Ishikawa (cell line): ENCODE measurements at regions not wholly inside any gene's neighbourhood (a gene's known extent, or its start where the extent isn't known, plus 50 kb on each side); places are given as distances from the start of the nearest gene placed in this dataset.

Experiments
- CEBPB ChIP-seq: IDR thresholded peaks from 2 replicates; pipeline ENCODE4 v1.6.1; 2012
- CREB1 ChIP-seq: IDR thresholded peaks from 2 replicates; pipeline ENCODE4 v1.6.1; 2012; ENCODE audit warnings: low read depth
- EGR1 ChIP-seq: IDR thresholded peaks from 2 replicates; pipeline ENCODE4 v1.6.1; 2012
- EP300 ChIP-seq: IDR thresholded peaks from 2 replicates; pipeline ENCODE4 v1.6.1; 2012; ENCODE audit warnings: borderline replicate concordance
- FOXM1 ChIP-seq: IDR thresholded peaks from 2 replicates; pipeline ENCODE4 v1.6.1; 2012; ENCODE audit warnings: low read depth, borderline replicate concordance
- NFIC ChIP-seq: IDR thresholded peaks from 2 replicates; pipeline ENCODE4 v1.6.1; 2012
- RAD21 ChIP-seq: IDR thresholded peaks from 2 replicates; pipeline ENCODE4 v1.6.1; 2012; ENCODE audit warnings: low read depth
- TAF1 ChIP-seq: IDR thresholded peaks from 2 replicates; pipeline ENCODE4 v1.6.1; 2012; ENCODE audit warnings: low read depth, mild to moderate bottlenecking
- TCF12 ChIP-seq: IDR thresholded peaks from 2 replicates; pipeline ENCODE4 v1.6.1; 2012; ENCODE audit warnings: low read depth
- TEAD4 ChIP-seq: IDR thresholded peaks from 2 replicates; pipeline ENCODE4 v1.6.1; 2012
- YY1 ChIP-seq: IDR thresholded peaks from 2 replicates; pipeline ENCODE4 v1.6.1; 2012; ENCODE audit warnings: low read depth
- ZBTB7A ChIP-seq: IDR thresholded peaks from 2 replicates; pipeline ENCODE4 v1.6.1; 2012; ENCODE audit warnings: low read depth
- TF ChIP-seq, protein P1 (sequence below): IDR thresholded peaks from 2 replicates; pipeline ENCODE4 v1.6.1; 2012
- TF ChIP-seq, protein P2 (sequence below): IDR thresholded peaks from 2 replicates; pipeline ENCODE4 v1.6.1; 2012
- TF ChIP-seq, protein P3 (sequence below): IDR thresholded peaks from 2 replicates; pipeline ENCODE4 v1.6.1; 2012; ENCODE audit warnings: low read depth, mild to moderate bottlenecking

DNA sequence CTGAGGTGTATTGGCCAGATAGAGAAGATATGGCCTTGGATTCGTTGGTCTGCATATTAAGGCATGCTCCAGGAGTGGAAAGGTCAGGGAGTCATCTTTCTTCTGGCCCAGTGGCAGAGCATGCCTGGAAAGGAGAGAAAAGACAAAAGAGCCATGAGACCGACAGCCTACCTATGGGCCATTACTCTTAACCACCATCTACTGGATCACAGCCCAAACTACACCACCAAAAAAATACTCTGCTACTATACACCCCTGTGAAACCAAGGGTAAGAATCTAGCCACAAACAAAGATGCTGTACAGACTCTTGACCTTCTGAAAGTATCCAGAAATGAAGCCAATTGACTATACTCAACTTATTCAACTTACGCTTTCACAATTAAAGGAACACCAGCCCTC lies 96.1 kb upstream of the PLSCR5 start:
- TF ChIP-seq EGR1 (no peak), FOXM1 (no peak), TEAD4 (no peak), EP300 (no peak), YY1 (no peak), NFIC (no peak), CEBPB (no peak), ZBTB7A (no peak), TCF12 (no peak), RAD21 (no peak), TAF1 (no peak)
- TF ChIP-seq, protein P1, sequence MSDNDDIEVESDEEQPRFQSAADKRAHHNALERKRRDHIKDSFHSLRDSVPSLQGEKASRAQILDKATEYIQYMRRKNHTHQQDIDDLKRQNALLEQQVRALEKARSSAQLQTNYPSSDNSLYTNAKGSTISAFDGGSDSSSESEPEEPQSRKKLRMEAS = no peak

DNA sequence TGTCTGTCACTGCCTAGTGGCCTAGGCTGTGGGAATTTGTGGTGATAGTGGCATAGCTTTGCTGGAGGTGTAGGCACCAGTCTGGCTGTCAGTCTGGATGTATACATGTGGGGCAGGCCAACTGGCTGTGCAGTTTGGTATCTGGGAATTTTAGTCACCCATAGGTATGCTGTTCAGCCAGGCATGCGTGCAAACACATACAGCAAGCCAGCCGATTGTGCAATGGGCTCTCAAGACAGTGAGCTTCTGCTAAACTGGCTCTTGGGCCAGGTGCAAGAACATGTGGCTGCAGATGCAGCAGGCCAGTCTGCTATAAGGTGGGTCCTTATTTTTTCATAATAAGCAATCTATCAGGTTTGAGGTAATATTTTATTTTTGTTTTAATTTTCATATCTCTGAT lies 87.1 kb upstream of the PLSCR5 start:
- no peak for TF ChIP-seq EP300
- TF ChIP-seq, protein P2, sequence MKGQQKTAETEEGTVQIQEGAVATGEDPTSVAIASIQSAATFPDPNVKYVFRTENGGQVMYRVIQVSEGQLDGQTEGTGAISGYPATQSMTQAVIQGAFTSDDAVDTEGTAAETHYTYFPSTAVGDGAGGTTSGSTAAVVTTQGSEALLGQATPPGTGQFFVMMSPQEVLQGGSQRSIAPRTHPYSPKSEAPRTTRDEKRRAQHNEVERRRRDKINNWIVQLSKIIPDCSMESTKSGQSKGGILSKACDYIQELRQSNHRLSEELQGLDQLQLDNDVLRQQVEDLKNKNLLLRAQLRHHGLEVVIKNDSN = no peak
- TF ChIP-seq RAD21 = no peak
- TF ChIP-seq CEBPB = no peak
- no peak for TF ChIP-seq TAF1
- TF ChIP-seq CREB1 = no peak
- TF ChIP-seq NFIC = no peak
- TF ChIP-seq, protein P3, sequence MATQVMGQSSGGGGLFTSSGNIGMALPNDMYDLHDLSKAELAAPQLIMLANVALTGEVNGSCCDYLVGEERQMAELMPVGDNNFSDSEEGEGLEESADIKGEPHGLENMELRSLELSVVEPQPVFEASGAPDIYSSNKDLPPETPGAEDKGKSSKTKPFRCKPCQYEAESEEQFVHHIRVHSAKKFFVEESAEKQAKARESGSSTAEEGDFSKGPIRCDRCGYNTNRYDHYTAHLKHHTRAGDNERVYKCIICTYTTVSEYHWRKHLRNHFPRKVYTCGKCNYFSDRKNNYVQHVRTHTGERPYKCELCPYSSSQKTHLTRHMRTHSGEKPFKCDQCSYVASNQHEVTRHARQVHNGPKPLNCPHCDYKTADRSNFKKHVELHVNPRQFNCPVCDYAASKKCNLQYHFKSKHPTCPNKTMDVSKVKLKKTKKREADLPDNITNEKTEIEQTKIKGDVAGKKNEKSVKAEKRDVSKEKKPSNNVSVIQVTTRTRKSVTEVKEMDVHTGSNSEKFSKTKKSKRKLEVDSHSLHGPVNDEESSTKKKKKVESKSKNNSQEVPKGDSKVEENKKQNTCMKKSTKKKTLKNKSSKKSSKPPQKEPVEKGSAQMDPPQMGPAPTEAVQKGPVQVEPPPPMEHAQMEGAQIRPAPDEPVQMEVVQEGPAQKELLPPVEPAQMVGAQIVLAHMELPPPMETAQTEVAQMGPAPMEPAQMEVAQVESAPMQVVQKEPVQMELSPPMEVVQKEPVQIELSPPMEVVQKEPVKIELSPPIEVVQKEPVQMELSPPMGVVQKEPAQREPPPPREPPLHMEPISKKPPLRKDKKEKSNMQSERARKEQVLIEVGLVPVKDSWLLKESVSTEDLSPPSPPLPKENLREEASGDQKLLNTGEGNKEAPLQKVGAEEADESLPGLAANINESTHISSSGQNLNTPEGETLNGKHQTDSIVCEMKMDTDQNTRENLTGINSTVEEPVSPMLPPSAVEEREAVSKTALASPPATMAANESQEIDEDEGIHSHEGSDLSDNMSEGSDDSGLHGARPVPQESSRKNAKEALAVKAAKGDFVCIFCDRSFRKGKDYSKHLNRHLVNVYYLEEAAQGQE = no peak
- TF ChIP-seq, protein P1 = no peak
- no peak for TF ChIP-seq EGR1
- TF ChIP-seq FOXM1 = no peak
- no peak for TF ChIP-seq TCF12
- TF ChIP-seq ZBTB7A = no peak
- no peak for TF ChIP-seq TEAD4
- no peak for TF ChIP-seq YY1

DNA sequence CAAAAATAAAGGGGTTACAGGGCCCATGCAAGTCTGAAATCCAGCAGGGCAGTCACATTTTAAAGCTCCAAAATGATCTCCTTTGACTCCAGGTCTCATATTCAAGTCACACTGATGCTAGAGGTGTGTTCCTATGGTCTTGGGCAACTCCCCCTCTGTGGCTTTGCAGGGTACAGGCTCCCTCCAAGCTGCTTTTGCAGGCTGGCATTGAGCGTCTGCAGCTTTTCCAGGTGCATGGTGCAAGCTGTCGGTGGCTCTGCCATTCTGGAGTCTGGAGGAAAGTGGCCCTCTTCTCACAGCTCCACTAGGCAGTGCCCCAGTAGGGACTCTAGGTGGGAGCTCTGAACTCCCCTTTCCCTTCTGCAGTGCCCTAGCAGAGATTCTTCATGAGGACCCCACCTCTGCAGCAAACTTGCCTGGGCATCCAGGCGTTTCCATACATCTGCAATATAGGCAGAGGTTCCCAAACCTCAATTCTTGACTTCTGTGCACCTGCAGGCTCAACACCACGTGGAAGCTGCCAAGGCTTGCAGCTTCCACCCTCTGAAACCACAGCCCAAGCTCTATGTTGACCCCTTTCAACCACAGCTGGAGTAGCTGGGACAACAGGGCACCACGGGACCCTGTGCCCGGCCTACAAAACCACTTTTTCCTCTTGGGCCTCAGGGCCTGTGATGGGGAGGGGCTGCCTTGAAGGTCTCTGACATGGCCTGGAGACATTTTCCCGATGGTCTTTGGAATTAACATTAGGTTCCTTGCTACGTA lies 80.1 kb upstream of the PLSCR5 start:
- TF ChIP-seq CREB1 = no peak
- TF ChIP-seq EGR1 = no peak

DNA sequence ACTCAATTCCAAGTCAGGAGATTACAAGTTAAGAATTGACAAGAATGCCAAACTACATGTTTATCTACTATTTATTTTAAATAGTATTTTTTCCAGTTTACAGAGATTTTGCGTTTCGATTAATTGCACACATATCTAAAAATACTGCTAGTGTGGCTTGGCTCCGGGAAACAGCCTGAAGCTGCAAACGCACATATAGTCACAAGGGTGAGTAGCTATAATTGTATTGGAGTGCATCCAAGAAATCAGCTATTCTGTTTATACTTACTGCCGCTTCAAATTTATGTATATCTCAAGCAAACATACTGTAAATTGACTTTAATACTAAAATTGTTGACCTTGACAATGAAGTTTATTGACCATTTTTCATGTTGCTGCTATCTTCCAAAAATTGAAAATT lies 77.0 kb upstream of the PLSCR5 start:
- TF ChIP-seq, protein P1 = no peak
- TF ChIP-seq EP300 = no peak
- TF ChIP-seq ZBTB7A = no peak
- TF ChIP-seq TAF1 = no peak
- TF ChIP-seq CEBPB = no peak
- TF ChIP-seq EGR1 = no peak
- TF ChIP-seq, protein P2 = no peak
- TF ChIP-seq NFIC = no peak
- no peak for TF ChIP-seq FOXM1
- TF ChIP-seq, protein P3 = no peak
- no peak for TF ChIP-seq TEAD4
- TF ChIP-seq YY1 = no peak
- TF ChIP-seq RAD21 = no peak
- TF ChIP-seq CREB1 = no peak
- TF ChIP-seq TCF12 = no peak

DNA sequence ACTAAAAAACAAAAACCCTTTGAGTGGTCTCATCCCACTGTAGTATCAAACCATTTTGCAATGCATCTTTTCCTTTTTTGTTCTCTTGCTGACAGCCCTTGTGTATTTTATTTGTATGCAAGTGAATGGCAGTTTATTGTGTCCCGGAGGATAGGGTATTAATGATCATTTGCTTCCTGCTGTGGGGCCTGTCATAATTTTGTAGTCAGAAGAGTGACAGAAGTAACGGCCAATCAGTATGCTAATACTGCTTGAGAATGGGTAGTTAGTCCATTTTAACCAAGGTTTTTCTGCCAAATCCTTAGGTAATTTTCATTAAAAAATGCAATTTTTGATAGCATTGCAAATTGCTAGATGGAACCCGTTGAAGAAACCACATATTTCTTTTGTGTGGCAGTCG lies 75.5 kb upstream of the PLSCR5 start:
- TF ChIP-seq CEBPB (no peak), FOXM1 (no peak), TCF12 (no peak), RAD21 (no peak), EP300 (no peak), CREB1 (no peak), EGR1 (no peak), TAF1 (no peak), YY1 (no peak), TEAD4 (no peak), ZBTB7A (no peak)
- TF ChIP-seq, protein P3 = no peak
- TF ChIP-seq, protein P2 = no peak
- TF ChIP-seq, protein P1 = no peak
